ENCODE measurements at regions not wholly inside any gene's neighbourhood (a gene's known extent, or its start where the extent isn't known, plus 50 kb on each side); places are given as distances from the start of the nearest gene placed in this dataset.

DNA sequence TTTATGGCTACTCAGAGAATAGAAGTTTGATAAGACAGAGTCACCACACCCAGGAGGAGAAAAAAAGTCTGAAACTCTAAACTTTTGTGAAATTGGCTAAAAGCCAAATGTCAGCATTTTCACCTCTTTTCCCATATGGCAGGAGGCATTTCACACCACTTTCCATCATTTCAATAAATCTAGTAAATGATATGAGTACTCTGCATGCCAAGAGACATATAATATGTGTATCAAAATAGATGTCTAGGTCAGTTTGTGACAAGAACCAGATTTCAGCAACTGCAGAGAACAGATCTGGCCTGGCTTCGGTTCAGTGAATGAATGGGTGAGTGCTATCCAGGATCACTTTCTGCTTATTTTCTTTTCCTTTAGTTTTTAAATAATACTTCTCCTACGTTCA, 470.8 kb downstream of the ENC1 start:
- Histone ChIP-seq H3K27me3 (no peaks in the 10 kb centered on the region), H3K36me3 (no peaks in the 10 kb centered on the region), H3K9ac (no peak overlapping the region), H3F3A (ENCODE audit: low read depth) (peaks cover 16% of the 10 kb centered on the region), H2AFZ (replicated peaks) (no peak overlapping the region), H4K20me1 (ENCODE audit: low read depth) (no peaks in the 10 kb centered on the region), H3K9me3 (ENCODE audit: low read depth) (no peaks in the 10 kb centered on the region), H3K79me2 (ENCODE audit: low read depth) (no peaks in the 10 kb centered on the region), H3K4me3 (no peak overlapping the region), H3K27ac (no peak overlapping the region), H3K4me2 (no peak overlapping the region), H3K4me1 (peaks cover 9% of the 10 kb centered on the region)
- H3K9me3 Mint-ChIP-seq = no peaks in the 10 kb centered on the region
- H3K27me3 Mint-ChIP-seq (ENCODE audit: insufficient read depth, low read depth) = peaks cover 5% of the 10 kb centered on the region
- DNase-seq (ENCODE audit: low spot score) = no peak
- H3K27ac Mint-ChIP-seq = no peak overlapping the region
- no peak overlapping the region for H3K4me3 Mint-ChIP-seq
- TF ChIP-seq, protein P1, sequence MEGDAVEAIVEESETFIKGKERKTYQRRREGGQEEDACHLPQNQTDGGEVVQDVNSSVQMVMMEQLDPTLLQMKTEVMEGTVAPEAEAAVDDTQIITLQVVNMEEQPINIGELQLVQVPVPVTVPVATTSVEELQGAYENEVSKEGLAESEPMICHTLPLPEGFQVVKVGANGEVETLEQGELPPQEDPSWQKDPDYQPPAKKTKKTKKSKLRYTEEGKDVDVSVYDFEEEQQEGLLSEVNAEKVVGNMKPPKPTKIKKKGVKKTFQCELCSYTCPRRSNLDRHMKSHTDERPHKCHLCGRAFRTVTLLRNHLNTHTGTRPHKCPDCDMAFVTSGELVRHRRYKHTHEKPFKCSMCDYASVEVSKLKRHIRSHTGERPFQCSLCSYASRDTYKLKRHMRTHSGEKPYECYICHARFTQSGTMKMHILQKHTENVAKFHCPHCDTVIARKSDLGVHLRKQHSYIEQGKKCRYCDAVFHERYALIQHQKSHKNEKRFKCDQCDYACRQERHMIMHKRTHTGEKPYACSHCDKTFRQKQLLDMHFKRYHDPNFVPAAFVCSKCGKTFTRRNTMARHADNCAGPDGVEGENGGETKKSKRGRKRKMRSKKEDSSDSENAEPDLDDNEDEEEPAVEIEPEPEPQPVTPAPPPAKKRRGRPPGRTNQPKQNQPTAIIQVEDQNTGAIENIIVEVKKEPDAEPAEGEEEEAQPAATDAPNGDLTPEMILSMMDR (IDR thresholded peaks at IDR 0.05) = no peak
- TF ChIP-seq EZH2phosphoT487 (IDR thresholded peaks at IDR 0.05) (no peak), EZH2 (IDR thresholded peaks at IDR 0.05) (no peak)
- peaks cover 16% of the 10 kb centered on the region for H3K4me1 Mint-ChIP-seq
- H3K36me3 Mint-ChIP-seq = no peaks in the 10 kb centered on the region

- Histone ChIP-seq H4K20me1 (ENCODE audit: low read depth) (no peaks in the 10 kb centered on the region), H3K4me1 (peaks cover 3% of the 10 kb centered on the region), H3K9ac (no peak overlapping the region), H3K27ac (no peak overlapping the region), H3K9me3 (ENCODE audit: low read depth) (no peaks in the 10 kb centered on the region), H3K27me3 (no peaks in the 10 kb centered on the region), H3K4me3 (no peak overlapping the region), H3K36me3 (no peaks in the 10 kb centered on the region), H3K79me2 (ENCODE audit: low read depth) (no peaks in the 10 kb centered on the region), H3F3A (ENCODE audit: low read depth) (peaks cover 6% of the 10 kb centered on the region), H3K4me2 (no peak overlapping the region), H2AFZ (replicated peaks) (no peak overlapping the region)
- H3K9me3 Mint-ChIP-seq = no peaks in the 10 kb centered on the region
- no peak overlapping the region for H3K27ac Mint-ChIP-seq
- TF ChIP-seq EZH2 (IDR thresholded peaks at IDR 0.05) (no peak), EZH2phosphoT487 (IDR thresholded peaks at IDR 0.05) (no peak)
- TF ChIP-seq, protein P1 (IDR thresholded peaks at IDR 0.05) = no peak
- no peak for DNase-seq (ENCODE audit: low spot score)
- H3K36me3 Mint-ChIP-seq = no peaks in the 10 kb centered on the region
- peaks cover 5% of the 10 kb centered on the region for H3K27me3 Mint-ChIP-seq (ENCODE audit: insufficient read depth, low read depth)
- H3K4me1 Mint-ChIP-seq = peaks cover 7% of the 10 kb centered on the region
- H3K4me3 Mint-ChIP-seq = no peak overlapping the region
Observed at GRCh38 chr5:74167930-74168315, 472.6 kb downstream of the ENC1 start.

DNA sequence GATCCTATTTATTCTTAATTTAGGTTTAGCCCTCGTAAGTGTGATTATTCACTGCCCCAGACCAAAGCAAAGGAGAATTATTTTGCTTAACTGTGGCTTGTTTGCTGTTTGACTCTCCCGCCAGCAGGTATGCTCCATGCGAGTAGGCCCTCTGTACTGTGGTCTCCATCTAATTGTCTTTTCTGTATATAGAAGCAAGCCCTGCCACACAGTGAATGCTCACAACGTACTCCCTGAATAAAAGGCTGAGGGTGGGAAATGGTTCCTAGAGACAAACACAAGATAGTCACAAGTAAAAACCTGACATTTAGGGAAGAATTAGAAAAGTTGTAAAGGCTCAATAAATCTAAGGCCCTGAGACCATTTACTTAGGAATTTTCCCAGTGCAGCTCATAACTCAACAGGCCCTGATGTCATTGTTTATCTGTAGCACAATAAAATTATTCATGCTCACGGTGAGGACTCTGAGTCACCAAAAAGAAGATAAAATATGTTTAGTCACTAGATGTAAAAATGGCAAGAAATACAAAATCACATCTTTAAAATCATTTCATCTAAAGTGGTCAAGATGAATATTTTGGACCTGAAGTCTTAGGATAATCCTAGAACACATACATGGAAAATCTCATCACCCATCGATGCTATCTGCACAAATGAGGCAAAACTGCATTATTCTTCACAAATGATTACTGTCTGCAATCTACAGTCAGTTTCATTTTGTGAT, 473.2 kb downstream of the ENC1 start:
- Histone ChIP-seq H3K9me3 (ENCODE audit: low read depth) (no peaks in the 10 kb centered on the region), H2AFZ (replicated peaks) (no peak overlapping the region), H3K4me3 (no peak overlapping the region), H3K9ac (no peak overlapping the region), H3F3A (ENCODE audit: low read depth) (peaks cover under 1% of the 10 kb centered on the region), H4K20me1 (ENCODE audit: low read depth) (no peaks in the 10 kb centered on the region), H3K4me1 (no peaks in the 10 kb centered on the region), H3K36me3 (no peaks in the 10 kb centered on the region), H3K27me3 (no peaks in the 10 kb centered on the region), H3K79me2 (ENCODE audit: low read depth) (no peaks in the 10 kb centered on the region), H3K4me2 (no peak overlapping the region), H3K27ac (no peak overlapping the region)
- H3K4me3 Mint-ChIP-seq = no peak overlapping the region
- H3K4me1 Mint-ChIP-seq = peaks cover 3% of the 10 kb centered on the region
- H3K36me3 Mint-ChIP-seq = no peaks in the 10 kb centered on the region
- H3K27ac Mint-ChIP-seq = no peak overlapping the region
- H3K27me3 Mint-ChIP-seq (ENCODE audit: insufficient read depth, low read depth) = peaks cover 5% of the 10 kb centered on the region
- H3K9me3 Mint-ChIP-seq = no peaks in the 10 kb centered on the region
- no peak for DNase-seq (ENCODE audit: low spot score)
- TF ChIP-seq EZH2 (IDR thresholded peaks at IDR 0.05) = no peak
- TF ChIP-seq, protein P1 (IDR thresholded peaks at IDR 0.05) = no peak
- no peak for TF ChIP-seq EZH2phosphoT487 (IDR thresholded peaks at IDR 0.05)
